ENCODE measurements at regions not wholly inside any gene's neighbourhood (a gene's known extent, or its start where the extent isn't known, plus 50 kb on each side); places are given as distances from the start of the nearest gene placed in this dataset.

GRCh38 chr13:105251293-105251692, 1284.2 kb downstream of the EFNB2 start:
- FAIRE-seq: no peak

More at GRCh38 chr13:105251293-105251692, 1284.2 kb downstream of the EFNB2 start:
- Histone ChIP-seq H3K79me2 (ENCODE audit: control insufficient read depth in 1 of 2, insufficient read depth in 2 of 2, low read length in 2 of 2) (no peaks in the 10 kb centered on the region), H2BK15ac (ENCODE audit: low read length) (no peak overlapping the region), H3K4me3 (ENCODE audit: extremely low read depth in 1 of 4, insufficient read depth in 2 of 4, low read depth in 3 of 4, low read length in 4 of 4) (no peak overlapping the region), H2BK120ac (replicated peaks; ENCODE audit: low read depth, low read length) (no peak overlapping the region), H2BK20ac (ENCODE audit: low read length) (no peak overlapping the region), H3K23me2 (ENCODE audit: low read depth, low read length) (no peaks in the 10 kb centered on the region), H2BK12ac (ENCODE audit: low read depth, low read length) (no peak overlapping the region), H3K9ac (replicated peaks in 1 of 4; ENCODE audit: extremely low read depth in 1 of 4, low read depth in 3 of 4, low read length in 3 of 4) (no peak overlapping the region), H3K4me1 (replicated peaks in 1 of 4; ENCODE audit: control insufficient read depth in 3 of 4, insufficient read depth in 4 of 4, low read length in 3 of 4) (no peaks in the 10 kb centered on the region), H3K14ac (ENCODE audit: insufficient read length) (no peak overlapping the region), H3K18ac (ENCODE audit: extremely low read depth, low read length) (no peak overlapping the region), H3K4ac (replicated peaks; ENCODE audit: insufficient read length, low read depth, low read length) (no peak overlapping the region), H3K56ac (replicated peaks; ENCODE audit: insufficient read length, low read depth, low read length) (no peak overlapping the region), H4K20me1 (replicated peaks in 1 of 2; ENCODE audit: control insufficient read depth in 1 of 2, insufficient read depth in 2 of 2, low read length in 2 of 2) (no peaks in the 10 kb centered on the region), H3K27me3 (replicated peaks in 1 of 4; ENCODE audit: control insufficient read depth in 3 of 4, extremely low read depth in 1 of 4, insufficient read depth in 3 of 4, low read length in 3 of 4) (no peaks in the 10 kb centered on the region), H3K4me2 (ENCODE audit: insufficient read depth in 1 of 2, low read depth in 2 of 2, low read length in 2 of 2) (no peak overlapping the region), H4K8ac (ENCODE audit: extremely low read depth, insufficient read depth, low read length) (no peak overlapping the region), H3K27ac (ENCODE audit: low read depth, low read length) (no peak overlapping the region), H3K9me3 (ENCODE audit: insufficient read depth in 2 of 2, low read depth in 1 of 2, low read length in 1 of 2) (no peaks in the 10 kb centered on the region), H3K23ac (ENCODE audit: insufficient read length) (no peak overlapping the region), H2AK5ac (ENCODE audit: low read depth, low read length) (no peak overlapping the region), H3K79me1 (ENCODE audit: low read depth, low read length) (no peaks in the 10 kb centered on the region), H4K91ac (replicated peaks; ENCODE audit: insufficient read length, low read length) (no peak overlapping the region), H2BK5ac (ENCODE audit: low read depth, low read length) (no peak overlapping the region), H3K36me3 (ENCODE audit: control insufficient read depth in 2 of 4, insufficient read depth in 4 of 4, low read length in 3 of 4) (no peaks in the 10 kb centered on the region), H2AFZ (ENCODE audit: low read length) (no peak overlapping the region), H4K5ac (ENCODE audit: insufficient read length, low read depth, low read length) (no peak overlapping the region)
- DNase-seq (ENCODE audit: low read depth in 1 of 2, low spot score in 2 of 2): no peak
- POLR2A ChIA-PET (ENCODE audit: partially characterized antibody): no interaction called here
- CTCF ChIA-PET (ENCODE audit: partially characterized antibody): no interaction called here
- TF ChIP-seq ATF2 (IDR thresholded peaks at IDR 0.05; ENCODE audit: low read length): no peak
